Vagina (tissue), 2 donors: ENCODE measurements at regions not wholly inside any gene's neighbourhood (a gene's known extent, or its start where the extent isn't known, plus 50 kb on each side); places are given as distances from the start of the nearest gene placed in this dataset.

ENCODE experiments used
- CTCF ChIP-seq, 3 experiments: fragments of 450-650 bp in 2 of 3; fragments of 200-600 bp in 1 of 3; sonication (generic) in 1 of 3; IDR thresholded peaks; one replicate each; pipeline ENCODE4 v1.5.1; 2017 to 2019; ENCODE audit warnings: antibody characterized with exemption in 3 of 3, mild to moderate bottlenecking in 2 of 3, moderate library complexity in 2 of 3
- POLR2A ChIP-seq, 2 donors: fragments of 450-650 bp; IDR thresholded peaks; one replicate each; pipeline ENCODE4 v1.6.1; 2017; ENCODE audit warnings: antibody characterized with exemption in 2 of 2, mild to moderate bottlenecking in 2 of 2, moderate library complexity in 2 of 2

GRCh38 chr6:119894811-119895210 is 545.2 kb upstream of the MAN1A1 start:
- TF ChIP-seq POLR2A (IDR thresholded peaks at IDR 0.05) (no peak), CTCF (IDR thresholded peaks at IDR 0.05) (no peak)
